ENCODE measurements at regions not wholly inside any gene's neighbourhood (a gene's known extent, or its start where the extent isn't known, plus 50 kb on each side); places are given as distances from the start of the nearest gene placed in this dataset.

DNA sequence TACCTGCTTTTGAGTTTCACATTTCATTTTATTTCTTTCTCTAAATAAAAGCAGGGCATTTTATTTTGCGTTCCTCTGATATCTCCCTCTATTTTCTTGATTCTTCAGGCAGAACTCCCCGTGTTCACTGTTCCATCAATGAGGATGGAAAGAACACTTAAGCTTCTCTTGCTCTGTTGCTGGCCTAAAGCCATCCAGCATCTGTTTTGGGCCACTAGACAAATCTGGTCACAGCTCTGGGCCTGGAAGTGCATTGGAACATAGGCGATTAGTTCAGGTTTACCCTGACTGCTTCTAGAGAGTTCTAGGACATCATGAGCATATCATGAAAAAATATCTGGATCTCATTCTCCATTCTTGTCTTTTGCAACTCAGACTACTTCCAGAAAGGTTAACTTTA, 611.2 kb downstream of the UTRN start:
- no peak overlapping the region for H3K4me3 Mint-ChIP-seq (ENCODE audit: unreplicated experiment)

DNA sequence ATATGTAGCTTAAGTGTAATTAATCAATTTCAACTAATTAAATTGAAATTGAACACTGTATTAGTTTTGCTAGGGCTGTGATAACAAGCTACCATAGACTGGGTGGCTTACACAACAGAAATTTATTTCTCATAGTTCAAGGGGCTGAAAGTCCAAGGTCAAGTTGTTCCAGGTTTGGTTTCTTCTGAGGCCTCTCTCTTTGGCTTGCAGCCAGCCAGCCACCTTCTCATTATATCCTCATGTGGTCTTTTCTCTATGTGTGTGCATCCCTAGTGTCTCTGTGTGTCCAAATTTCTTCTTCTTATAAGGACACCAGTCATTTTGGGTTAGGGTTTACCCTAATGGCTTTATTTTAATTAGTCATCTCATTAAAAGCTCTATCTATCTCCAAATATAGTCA, 611.7 kb downstream of the UTRN start:
- TF ChIP-seq, protein P1, sequence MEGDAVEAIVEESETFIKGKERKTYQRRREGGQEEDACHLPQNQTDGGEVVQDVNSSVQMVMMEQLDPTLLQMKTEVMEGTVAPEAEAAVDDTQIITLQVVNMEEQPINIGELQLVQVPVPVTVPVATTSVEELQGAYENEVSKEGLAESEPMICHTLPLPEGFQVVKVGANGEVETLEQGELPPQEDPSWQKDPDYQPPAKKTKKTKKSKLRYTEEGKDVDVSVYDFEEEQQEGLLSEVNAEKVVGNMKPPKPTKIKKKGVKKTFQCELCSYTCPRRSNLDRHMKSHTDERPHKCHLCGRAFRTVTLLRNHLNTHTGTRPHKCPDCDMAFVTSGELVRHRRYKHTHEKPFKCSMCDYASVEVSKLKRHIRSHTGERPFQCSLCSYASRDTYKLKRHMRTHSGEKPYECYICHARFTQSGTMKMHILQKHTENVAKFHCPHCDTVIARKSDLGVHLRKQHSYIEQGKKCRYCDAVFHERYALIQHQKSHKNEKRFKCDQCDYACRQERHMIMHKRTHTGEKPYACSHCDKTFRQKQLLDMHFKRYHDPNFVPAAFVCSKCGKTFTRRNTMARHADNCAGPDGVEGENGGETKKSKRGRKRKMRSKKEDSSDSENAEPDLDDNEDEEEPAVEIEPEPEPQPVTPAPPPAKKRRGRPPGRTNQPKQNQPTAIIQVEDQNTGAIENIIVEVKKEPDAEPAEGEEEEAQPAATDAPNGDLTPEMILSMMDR (IDR thresholded peaks at IDR 0.05) = no peak
- Mint-ChIP-seq H3K27me3 (ENCODE audit: unreplicated experiment) (no peaks in the 10 kb centered on the region), H3K27ac (ENCODE audit: unreplicated experiment) (peak overlapping the region; percentile 64), H3K4me3 (ENCODE audit: unreplicated experiment) (no peak overlapping the region), H3K9me3 (ENCODE audit: unreplicated experiment) (peaks cover 7% of the 10 kb centered on the region), H3K4me1 (ENCODE audit: unreplicated experiment) (peaks cover 23% of the 10 kb centered on the region), H3K36me3 (ENCODE audit: unreplicated experiment) (no peaks in the 10 kb centered on the region)
- DNase-seq (ENCODE audit: extremely low spot score, unreplicated experiment) = no peak

More for the DNA sequence above, 611.2 kb downstream of the UTRN start:
- no peak for DNase-seq (ENCODE audit: extremely low spot score, unreplicated experiment)
- Mint-ChIP-seq H3K9me3 (ENCODE audit: unreplicated experiment) (peaks cover under 1% of the 10 kb centered on the region), H3K27ac (ENCODE audit: unreplicated experiment) (no peak overlapping the region), H3K27me3 (ENCODE audit: unreplicated experiment) (no peaks in the 10 kb centered on the region), H3K4me1 (ENCODE audit: unreplicated experiment) (peaks cover 23% of the 10 kb centered on the region), H3K36me3 (ENCODE audit: unreplicated experiment) (no peaks in the 10 kb centered on the region)
- TF ChIP-seq, protein P1 (IDR thresholded peaks at IDR 0.05) = no peak

DNA sequence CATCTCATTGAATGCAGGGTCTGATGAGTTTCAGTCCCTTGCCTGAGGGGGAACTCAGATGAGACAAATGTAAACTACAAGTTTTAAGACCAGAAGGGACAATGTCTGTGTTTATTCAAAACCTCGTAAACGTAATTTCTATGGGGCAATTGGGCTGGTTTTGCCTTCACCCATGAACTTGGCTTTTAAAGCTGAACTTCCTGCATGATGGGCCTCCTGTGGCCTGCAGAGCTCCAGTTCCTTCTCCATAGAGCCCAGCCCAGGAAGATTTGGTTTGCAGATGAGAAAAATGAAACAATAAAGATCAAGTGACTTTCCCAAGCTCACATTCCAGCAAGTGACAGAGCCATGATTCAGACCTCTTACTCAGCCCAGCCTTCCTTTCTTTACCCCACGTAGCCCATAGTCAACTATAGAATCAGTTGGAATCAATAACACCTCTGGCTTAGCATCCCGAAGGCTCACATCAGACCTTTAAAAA, 612.3 kb downstream of the UTRN start:
- peaks cover 23% of the 10 kb centered on the region for H3K4me1 Mint-ChIP-seq (ENCODE audit: unreplicated experiment)
- H3K36me3 Mint-ChIP-seq (ENCODE audit: unreplicated experiment) = no peaks in the 10 kb centered on the region
- no peak for DNase-seq (ENCODE audit: extremely low spot score, unreplicated experiment)
- peak overlapping the region; percentile 64 for H3K27ac Mint-ChIP-seq (ENCODE audit: unreplicated experiment)
- no peak overlapping the region for H3K4me3 Mint-ChIP-seq (ENCODE audit: unreplicated experiment)
- no peaks in the 10 kb centered on the region for H3K27me3 Mint-ChIP-seq (ENCODE audit: unreplicated experiment)
- TF ChIP-seq, protein P1 (IDR thresholded peaks at IDR 0.05) = no peak
- peaks cover 13% of the 10 kb centered on the region for H3K9me3 Mint-ChIP-seq (ENCODE audit: unreplicated experiment)

DNA sequence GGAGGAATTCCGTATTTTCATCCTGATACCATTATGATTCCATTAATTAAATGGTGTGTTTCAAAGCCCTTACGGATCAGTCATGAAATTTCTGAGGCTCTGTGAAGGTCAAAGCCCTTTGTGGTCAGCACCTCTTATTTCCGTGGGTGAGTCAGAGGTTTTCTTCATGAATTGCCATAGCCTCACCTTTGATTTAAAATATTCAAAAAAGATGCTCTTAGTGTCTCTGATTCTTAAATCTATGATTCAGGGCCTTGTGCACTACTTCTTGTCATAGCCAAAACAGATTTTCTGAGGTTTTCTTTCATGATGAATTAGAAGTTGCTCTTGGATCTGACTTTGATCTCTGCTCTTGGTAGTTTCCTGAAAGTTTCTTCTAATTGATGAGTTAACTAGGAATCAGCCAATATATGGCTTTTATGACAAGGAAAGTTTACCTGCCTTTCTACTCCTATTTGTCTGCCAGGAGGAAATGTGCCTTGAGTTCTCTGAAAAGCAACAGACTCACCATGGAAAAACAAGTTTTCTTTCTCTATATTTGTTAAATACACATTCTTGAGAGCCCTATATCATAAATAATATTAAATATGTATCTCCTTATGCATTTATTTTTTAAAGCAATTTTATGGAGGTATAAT, 613.0 kb downstream of the UTRN start:
- TF ChIP-seq, protein P1 (IDR thresholded peaks at IDR 0.05) = no peak
- no peaks in the 10 kb centered on the region for H3K36me3 Mint-ChIP-seq (ENCODE audit: unreplicated experiment)
- no peaks in the 10 kb centered on the region for H3K27me3 Mint-ChIP-seq (ENCODE audit: unreplicated experiment)
- peaks cover 20% of the 10 kb centered on the region for H3K9me3 Mint-ChIP-seq (ENCODE audit: unreplicated experiment)
- peaks cover 23% of the 10 kb centered on the region for H3K4me1 Mint-ChIP-seq (ENCODE audit: unreplicated experiment)
- no peak overlapping the region for H3K4me3 Mint-ChIP-seq (ENCODE audit: unreplicated experiment)
- H3K27ac Mint-ChIP-seq (ENCODE audit: unreplicated experiment) = peak overlapping the region; percentile 64
- no peak for DNase-seq (ENCODE audit: extremely low spot score, unreplicated experiment)

DNA sequence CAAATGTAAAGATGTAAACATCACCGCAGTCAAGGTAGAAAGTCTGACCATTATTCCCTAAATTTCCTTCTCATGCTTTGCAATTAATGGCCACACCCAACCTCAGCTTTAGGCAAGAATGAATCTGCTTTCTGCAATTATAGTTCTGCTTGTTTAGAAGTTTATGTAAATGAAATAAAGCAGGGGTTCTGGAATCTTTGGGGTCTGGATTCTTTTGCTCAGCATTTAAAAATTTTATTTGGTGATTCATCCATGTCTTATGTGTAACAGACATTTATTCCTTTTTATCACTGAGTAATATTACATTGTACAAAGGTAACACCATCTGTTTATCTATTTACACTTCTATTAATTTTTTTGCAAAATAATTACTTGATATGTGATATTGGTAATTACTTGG, 613.6 kb downstream of the UTRN start:
- Mint-ChIP-seq H3K4me3 (ENCODE audit: unreplicated experiment) (no peak overlapping the region), H3K9me3 (ENCODE audit: unreplicated experiment) (peaks cover 25% of the 10 kb centered on the region), H3K27ac (ENCODE audit: unreplicated experiment) (no peak overlapping the region), H3K4me1 (ENCODE audit: unreplicated experiment) (peaks cover 23% of the 10 kb centered on the region), H3K36me3 (ENCODE audit: unreplicated experiment) (no peaks in the 10 kb centered on the region), H3K27me3 (ENCODE audit: unreplicated experiment) (no peaks in the 10 kb centered on the region)
- no peak for DNase-seq (ENCODE audit: extremely low spot score, unreplicated experiment)
- TF ChIP-seq, protein P1 (IDR thresholded peaks at IDR 0.05) = no peak

Measured in osteocyte (in vitro differentiated cells).